Transverse colon (tissue), 3 donors: ENCODE measurements at regions not wholly inside any gene's neighbourhood (a gene's known extent, or its start where the extent isn't known, plus 50 kb on each side); places are given as distances from the start of the nearest gene placed in this dataset.

Source experiments
- CTCF ChIP-seq, 5 experiments: fragments of 200-600 bp in 3 of 5; fragments of 450-650 bp in 2 of 5; sonication (generic) in 3 of 5; IDR thresholded peaks; 1 replicate in 2 of 5; 2 replicates in 3 of 5; pipeline ENCODE4 v1.5.1; 2016 to 2017; ENCODE audit warnings: antibody characterized with exemption in 5 of 5, inconsistent platforms in 3 of 5, mild to moderate bottlenecking in 2 of 5, moderate library complexity in 1 of 5
- POLR2A ChIP-seq: fragments of 450-650 bp; IDR thresholded peaks from one replicate; pipeline ENCODE4 v1.6.1; 2016; ENCODE audit warnings: antibody characterized with exemption, mild to moderate bottlenecking, moderate library complexity

- TF ChIP-seq CTCF (IDR thresholded peaks at IDR 0.05) = no peak
- TF ChIP-seq POLR2A = no peak
Measured at GRCh38 chr5:120254385-120254784, 209.7 kb upstream of the PRR16 start.
